ENCODE measurements at regions not wholly inside any gene's neighbourhood (a gene's known extent, or its start where the extent isn't known, plus 50 kb on each side); places are given as distances from the start of the nearest gene placed in this dataset.
"Not testable (repeated sequence)": the region's sequence is repeated elsewhere in the genome, so short reads cannot be mapped to it uniquely, and the experiment has no call there.

GRCh38 chr2:183458460-183458859, 334.2 kb downstream of the NUP35 start:
- DNase-seq (ENCODE audit: low read depth in 2 of 2) = no peak

DNA sequence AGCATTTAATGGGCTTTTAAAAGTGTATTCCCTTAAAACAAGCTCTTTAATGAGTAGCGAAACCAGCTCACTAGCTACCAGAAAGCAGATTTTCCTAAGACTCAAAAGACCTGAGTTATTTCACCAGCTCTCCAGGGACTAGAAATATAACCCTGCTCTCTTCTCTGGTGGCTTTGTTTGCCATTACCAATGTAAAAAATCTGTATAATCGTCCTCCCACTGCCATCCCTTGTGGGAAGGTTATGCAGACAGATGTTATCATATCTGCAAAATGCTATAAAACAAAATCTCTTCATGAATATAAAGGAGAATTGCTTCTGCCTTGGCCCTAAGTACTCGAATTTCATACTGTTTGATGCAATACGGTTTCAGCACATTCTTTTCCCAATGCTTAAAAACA, 335.2 kb downstream of the NUP35 start:
- DNase-seq (ENCODE audit: low read depth in 2 of 2) = no peak

DNA sequence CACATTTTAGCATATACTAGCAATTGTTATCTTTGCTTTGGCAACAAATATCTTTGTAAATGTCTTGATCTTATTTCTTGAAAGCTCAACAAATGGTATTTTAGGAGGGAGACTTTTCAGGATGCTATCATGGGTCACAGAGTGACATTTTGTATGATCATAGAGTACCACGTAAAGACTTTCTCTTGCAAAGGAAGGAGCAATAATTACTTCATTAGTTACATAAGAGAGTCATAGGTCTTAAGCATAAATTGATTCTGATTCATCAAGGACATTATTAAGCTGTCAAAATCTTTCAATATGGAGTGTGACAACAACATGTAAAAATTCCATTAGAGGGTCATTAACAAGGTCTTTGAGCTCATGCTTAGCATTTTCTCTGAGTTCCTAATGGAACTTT, 339.6 kb downstream of the NUP35 start:
- no peak for DNase-seq (ENCODE audit: low read depth in 2 of 2)

DNA sequence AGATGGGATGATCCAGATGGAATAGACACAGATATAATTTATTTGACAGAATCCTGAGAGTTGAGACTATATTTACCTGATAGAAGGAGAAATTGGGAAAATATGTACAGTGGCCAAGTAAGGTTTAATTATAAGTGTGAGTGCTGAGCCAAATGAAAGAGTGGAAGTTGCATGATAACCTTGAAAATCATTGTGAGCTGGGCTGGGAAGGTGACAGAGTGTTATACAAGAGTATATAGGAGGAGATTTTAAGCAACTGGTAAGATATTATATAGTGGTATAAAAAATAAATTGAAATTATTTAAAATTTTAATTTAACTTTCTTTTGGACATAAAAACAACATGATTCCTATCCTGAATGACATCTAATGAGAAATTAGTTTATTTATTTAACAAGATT, 340.8 kb downstream of the NUP35 start:
- no peak for DNase-seq (ENCODE audit: low read depth in 2 of 2)

GRCh38 chr2:183474912-183475695, 350.9 kb downstream of the NUP35 start:
- DNase-seq (ENCODE audit: low read depth in 2 of 2) = no peak

DNA sequence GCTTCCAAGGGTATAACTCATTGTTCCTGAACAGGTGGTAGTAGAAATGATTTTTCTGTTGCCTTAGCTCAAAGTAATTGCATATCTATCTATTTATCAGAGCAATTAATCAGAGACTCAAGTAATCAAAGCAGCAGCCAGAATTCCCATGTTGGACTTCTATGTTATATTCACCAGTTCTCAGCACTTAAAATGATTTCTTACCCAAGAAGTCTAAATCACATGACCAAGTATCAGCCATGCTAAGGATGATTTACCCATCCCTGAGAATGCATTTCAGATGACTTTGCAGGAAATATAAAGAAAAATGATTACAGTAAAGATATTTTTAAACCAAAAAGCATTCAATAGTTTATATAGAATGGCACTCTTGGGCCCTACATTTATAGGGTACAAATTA, 352.2 kb downstream of the NUP35 start:
- no peak for DNase-seq (ENCODE audit: low read depth in 2 of 2)

GRCh38 chr2:183477296-183477695, 353.1 kb downstream of the NUP35 start:
- no peak for DNase-seq (ENCODE audit: low read depth in 2 of 2)

DNA sequence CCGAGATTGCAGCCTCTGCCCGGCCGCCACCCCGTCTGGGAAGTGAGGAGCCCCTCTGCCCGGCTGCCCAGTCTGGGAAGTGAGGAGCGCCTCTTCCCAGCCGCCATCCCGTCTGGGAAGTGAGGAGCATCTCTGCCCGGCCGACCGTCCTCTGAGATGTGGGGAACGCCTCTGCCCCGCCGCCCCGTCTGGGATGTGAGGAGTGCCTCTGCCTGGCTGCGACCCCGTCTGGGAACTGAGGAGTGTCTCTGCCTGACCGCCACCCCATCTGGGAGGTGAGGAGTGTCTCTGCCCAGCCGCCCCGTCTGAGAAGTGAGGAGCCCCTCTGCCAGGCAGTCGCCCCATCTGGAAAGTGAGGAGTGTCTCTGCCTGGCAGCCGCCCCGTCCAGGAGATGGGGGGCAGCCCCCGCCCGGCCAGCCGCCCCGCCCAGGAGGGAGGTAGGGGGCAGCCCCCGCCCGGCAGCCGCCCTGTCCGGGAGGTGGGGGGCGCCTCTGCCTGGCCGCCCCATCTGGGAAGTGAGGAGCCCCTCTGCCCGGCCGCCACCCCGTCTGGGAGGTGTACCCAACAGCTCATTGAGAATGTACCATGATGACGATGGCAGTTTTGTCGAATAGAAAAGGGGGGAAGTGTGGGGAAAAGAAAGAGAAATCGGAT, 354.8 kb downstream of the NUP35 start:
- not testable (repeated sequence) for DNase-seq (ENCODE audit: low read depth in 2 of 2)

DNA sequence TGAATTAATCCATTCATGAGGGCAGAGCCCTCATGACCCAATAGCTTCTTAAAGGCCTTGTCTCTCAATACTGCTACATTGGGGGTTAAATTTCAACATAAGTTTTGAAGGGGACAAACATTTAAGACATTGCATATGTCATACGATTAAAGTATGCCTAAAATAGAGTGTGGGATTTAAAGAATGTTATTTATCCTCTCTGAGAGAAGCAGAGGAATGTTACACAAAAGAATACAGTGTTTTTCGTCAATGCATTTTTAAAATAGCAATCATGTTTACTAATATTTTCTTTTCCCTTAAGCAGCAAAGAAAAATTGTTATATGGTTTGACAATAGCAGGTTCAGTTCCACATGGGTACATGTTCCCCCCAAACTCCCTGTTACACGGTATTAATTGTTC, 363.1 kb downstream of the NUP35 start:
- DNase-seq (ENCODE audit: low read depth in 2 of 2) = no peak

DNA sequence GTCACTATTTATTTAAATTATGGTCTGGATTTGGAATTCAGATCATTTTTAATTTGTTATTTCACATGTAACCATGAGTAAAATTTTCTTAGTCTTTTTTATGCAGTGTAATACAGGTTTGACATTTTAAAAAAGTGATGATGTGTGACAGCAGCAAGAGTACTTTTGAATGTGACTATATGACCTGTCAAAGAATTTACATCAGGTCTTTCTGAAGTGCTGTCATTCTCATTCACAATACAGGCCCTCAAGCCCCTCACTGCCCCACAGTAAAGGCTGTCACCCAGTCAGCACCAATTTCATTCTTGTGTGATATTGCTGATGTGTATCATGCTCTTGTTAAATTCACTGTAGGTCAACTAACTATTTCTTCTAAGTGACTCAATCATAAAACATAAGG, 364.2 kb downstream of the NUP35 start:
- no peak for DNase-seq (ENCODE audit: low read depth in 2 of 2)

DNA sequence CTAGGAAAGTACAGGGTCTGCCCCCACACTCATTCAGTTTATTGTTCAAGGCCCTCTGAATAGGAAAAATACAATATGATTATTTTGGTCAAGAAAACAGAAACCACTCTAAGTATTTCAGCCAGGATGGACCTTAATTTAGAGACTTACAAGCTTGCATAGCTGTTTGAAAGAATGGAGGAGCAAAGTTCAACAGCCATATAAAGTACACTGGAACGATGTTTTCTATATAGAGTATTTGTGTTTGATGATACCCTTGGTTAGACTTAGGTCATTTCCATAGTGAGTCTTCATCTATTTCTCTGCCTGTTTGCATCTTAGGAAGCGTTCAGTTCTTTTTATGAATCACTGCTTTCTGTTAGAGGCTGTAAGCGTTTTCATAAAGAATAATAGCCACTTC, 366.2 kb downstream of the NUP35 start:
- DNase-seq (ENCODE audit: low read depth in 2 of 2) = no peak

DNA sequence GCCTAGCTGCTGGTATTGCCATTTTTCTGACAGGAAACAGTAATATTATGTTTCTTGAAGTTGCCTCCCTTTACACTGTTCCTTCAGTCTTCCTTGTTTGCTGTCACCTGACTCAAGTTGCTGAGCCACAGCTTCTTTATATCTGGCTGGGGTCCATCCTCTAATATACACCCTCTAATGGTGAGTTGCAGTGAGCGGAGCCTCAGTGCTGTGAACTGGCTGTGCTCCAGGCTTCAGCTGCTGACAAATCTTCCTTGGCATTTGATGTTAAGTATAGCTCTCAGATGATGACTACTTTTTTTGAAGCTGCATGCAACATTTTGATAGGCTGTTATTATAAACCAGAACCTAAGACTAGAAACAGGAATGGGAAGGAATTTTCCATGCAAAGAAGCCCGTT, 366.7 kb downstream of the NUP35 start:
- no peak for DNase-seq (ENCODE audit: low read depth in 2 of 2)

DNA sequence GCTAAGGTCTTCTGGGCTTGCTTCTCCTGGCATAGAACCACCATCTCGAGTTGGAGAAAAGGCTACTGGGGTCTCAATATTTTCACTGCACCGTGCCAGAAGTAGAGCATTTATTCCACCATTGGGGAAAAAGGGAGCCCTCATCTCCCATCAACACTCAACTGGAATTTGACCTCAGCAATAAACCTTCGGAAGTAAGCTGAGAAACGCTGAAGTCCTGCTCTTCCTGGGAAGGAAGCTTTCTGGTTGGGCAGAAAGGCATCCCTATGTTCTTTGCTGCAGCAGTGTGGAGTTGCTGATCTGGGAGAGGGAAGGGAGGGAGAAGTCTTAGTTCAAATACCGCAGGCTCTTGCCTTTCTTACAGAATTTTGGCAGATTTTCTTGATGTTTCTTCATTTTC, 368.8 kb downstream of the NUP35 start:
- DNase-seq (ENCODE audit: low read depth in 2 of 2) = no peak

DNA sequence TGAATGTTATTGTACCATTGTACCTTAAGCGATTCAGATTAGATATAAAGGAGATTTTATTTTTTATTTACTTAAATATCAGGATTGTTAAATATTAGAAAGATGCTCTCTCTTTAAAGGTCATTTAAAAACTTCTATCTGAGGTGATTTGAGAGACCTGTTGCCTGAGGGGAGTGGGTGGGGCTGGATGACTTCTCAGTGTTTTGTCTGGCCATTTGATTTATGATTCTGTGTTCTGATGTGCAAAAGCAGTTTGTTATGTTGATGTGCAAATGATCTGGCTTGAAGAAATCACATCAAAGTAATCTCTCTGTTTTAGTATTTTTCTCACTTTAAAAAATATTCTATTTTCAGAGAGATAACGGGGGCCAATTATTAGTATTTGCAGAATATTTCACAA, 370.8 kb downstream of the NUP35 start:
- DNase-seq (ENCODE audit: low read depth in 2 of 2) = no peak

DNA sequence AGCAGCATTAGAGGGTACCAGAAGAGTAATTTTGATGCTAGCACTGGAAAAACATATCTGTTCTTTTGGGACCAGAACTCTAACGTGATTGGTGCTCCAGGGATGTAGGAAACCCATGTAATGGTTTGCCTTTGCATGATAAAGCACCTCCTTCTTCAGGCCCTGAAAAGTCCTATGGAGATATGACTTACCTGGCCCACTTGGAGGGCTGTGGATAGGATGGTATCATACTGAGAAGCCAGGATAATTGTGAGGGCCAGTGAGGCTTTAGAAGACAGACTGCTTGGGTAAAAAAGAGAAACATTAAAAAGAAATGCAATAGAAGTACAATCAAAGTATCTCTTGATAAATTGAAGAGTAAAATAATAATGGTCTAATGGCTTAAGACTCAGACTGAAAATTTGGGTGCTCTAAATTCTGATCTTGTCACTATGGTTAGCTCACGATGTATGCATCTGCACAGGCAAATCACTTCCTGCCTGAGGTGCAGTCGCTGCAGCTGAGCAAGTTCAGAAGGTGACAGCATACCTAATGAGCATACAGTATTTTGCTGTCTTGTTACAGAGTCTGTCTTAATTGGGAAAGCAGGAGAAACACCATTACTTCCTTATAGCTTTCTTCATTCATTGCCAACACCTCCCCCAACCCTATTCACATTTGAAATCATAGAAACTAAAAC, 371.5 kb downstream of the NUP35 start:
- no peak for DNase-seq (ENCODE audit: low read depth in 2 of 2)

- DNase-seq (ENCODE audit: low read depth in 2 of 2) = no peak
These were observed 373.6 kb downstream of the NUP35 start for GRCh38 chr2:183497861-183498260.

DNA sequence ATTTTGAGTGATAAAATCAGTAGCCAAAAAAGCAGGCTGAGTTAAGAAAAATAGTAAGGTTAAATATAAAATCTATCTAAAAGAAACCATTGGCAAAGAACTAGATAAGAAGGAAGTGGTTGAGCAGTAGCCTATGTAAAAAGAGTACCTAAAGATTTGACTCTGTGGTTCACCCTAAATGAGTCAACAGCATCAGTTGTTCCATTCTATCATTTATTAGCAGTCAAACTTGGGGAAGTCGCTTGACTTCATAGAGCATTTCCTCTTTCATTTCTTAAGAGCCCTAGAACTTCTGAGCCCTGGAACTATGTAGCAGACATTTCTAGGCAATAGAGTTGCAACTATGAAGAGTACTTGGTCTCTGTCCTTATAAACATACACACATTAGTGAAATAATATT, 381.7 kb downstream of the NUP35 start:
- DNase-seq (ENCODE audit: low read depth in 2 of 2) = no peak

DNA sequence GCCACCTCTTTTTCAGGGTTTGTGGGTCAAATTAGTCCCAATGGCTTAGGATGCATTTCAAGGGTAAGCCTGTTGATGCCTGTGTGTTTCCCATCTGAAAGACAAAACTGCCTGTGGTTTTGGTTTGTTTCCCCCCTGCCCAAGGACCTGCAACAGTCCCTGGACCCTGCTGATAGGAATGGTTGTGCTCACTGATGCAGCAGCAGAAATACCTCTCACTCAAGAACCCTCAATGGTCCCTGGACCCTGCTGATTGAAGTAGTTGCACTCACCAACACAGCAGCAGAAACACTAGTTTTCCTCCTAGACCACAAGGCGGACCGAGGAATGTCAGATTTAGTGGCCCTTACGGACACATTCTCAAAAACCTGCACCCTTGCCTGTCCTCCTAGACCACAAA, 386.9 kb downstream of the NUP35 start:
- DNase-seq (ENCODE audit: low read depth in 2 of 2) = no peak

DNA sequence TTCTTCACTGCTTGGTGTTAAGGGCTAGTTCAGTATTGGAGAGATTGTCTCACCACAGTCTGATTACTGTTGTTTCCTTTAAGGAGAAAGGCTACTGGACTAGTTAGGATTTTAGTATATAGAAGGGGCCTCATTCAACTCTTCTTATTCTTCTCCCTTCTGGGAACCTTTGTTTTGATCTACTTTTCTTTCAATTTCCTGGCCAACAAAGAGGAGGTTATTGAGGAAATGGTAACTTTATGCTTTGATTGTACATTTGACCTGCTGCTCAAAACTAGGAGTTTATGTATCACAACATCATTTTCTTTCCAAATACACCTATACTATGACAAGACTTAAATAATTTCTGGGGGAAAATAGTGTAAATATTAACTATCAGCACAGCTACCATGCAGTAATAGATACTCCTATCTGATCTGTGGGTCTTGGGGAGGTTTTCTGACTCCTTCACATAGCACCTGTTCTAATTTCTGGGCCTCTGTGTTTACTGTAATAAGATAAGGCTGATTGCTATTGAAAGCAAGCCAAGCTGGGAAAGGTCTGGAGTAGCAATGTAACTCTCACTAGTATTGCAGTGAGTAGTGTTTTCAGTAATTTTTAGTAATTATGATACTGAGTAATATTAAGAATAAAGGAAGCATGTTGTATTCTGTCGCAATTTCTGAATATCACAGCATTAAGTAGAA, 395.3 kb downstream of the NUP35 start:
- no peak for DNase-seq (ENCODE audit: low read depth in 2 of 2)

- DNase-seq (ENCODE audit: low read depth in 2 of 2) = no peak
These were observed 397.7 kb downstream of the NUP35 start for GRCh38 chr2:183521911-183522310.

DNA sequence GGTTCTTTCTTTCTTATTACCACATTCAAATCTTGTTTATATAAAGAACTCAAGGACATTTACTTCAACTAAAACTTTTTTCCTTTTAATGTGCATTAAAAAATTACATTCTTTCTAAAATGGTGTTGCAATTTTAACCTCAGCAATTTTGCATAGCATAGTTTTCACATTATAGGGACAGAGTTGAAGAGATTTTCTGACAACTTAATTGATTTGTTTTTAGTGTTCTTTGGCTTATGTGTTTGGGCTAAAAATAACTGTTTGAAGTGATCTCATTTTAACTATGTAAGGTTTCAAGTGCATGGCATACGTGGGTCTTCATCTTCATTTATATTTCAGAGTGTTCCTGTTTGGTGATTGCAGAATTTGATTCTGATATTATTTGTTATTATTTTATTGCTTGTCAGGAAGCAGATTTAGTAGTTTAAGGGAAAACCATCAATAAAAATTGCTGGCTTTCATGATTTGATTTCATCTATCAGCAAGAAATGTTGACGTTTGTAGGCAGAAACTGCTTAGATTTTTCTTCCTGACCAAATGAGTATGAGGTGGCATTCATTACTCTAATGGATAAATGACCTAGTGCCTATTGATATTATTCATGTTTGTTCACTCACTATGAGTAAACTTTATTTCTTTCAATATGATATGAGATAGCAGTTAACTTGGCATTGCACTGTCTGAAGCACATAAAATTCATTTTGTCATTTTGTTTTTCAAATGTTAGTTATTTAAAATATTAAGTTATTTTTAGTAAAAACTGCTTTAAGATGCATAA, 398.4 kb downstream of the NUP35 start:
- DNase-seq (ENCODE audit: low read depth in 2 of 2) = no peak
